Osteocyte (in vitro differentiated cells): ENCODE measurements at regions not wholly inside any gene's neighbourhood (a gene's known extent, or its start where the extent isn't known, plus 50 kb on each side); places are given as distances from the start of the nearest gene placed in this dataset.
A peak's percentile ranks its signal among the peaks of the same experiment; 100 is the strongest.

ENCODE experiments used
- DNase-seq: peaks from one replicate; pipeline ENCODE4 v3.0.0; 2021; ENCODE audit warnings: mixed read lengths; ENCODE audit not compliant: unreplicated experiment; ENCODE audit errors: extremely low spot score
- H3K27ac Mint-ChIP-seq: one replicate; pipeline ENCODE4 v1.8.0; 2021; ENCODE audit warnings: mild to moderate bottlenecking, mixed read lengths; ENCODE audit not compliant: unreplicated experiment
- H3K27me3 Mint-ChIP-seq: one replicate; pipeline ENCODE4 v1.8.0; 2021; ENCODE audit warnings: mixed read lengths; ENCODE audit not compliant: unreplicated experiment
- H3K36me3 Mint-ChIP-seq: one replicate; pipeline ENCODE4 v1.8.0; 2021; ENCODE audit warnings: mixed read lengths; ENCODE audit not compliant: unreplicated experiment
- H3K4me1 Mint-ChIP-seq: one replicate; pipeline ENCODE4 v1.8.0; 2021; ENCODE audit warnings: mixed read lengths; ENCODE audit not compliant: unreplicated experiment
- H3K4me3 Mint-ChIP-seq: one replicate; pipeline ENCODE4 v1.8.0; 2021; ENCODE audit warnings: mild to moderate bottlenecking, moderate library complexity, mixed read lengths; ENCODE audit not compliant: unreplicated experiment
- H3K9me3 Mint-ChIP-seq: one replicate; pipeline ENCODE4 v1.8.0; 2021; ENCODE audit warnings: mixed read lengths; ENCODE audit not compliant: unreplicated experiment
- TF ChIP-seq, protein P1 (sequence below): fragments of 200-600 bp; sonication (generic); IDR thresholded peaks from 2 replicates; pipeline ENCODE4 v1.5.0; 2021; ENCODE audit warnings: antibody characterized with exemption, mild to moderate bottlenecking, moderate library complexity

DNA sequence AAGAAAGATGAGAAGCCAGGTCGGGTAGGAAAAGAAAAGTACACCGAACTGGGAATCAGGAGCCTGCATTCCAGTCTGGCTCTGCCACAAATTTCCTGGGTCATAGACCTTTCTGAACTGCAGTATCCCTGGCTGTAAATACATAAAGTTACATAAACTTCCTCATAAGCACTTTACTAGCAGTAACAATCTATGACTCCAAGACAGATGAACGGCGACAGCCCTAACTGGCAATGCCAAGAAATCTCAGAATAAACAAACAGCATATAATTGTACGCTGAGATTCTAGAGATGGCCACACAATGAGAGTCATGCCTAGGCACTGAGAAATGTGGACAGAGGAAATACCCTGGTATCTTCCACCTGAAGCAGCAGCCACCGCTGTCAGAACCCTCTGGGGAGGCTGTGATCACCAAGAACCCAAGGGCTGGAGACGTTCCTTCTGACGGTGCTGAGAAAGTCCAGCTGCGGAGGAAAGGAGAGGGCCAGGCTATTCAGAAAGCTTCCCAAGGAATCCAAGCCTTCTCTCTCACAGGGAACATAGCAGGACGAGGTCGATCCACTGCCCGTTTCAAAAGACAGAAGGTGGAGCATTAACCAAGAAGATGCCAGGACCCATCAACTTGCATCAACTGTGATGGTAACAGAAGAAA is 89.3 kb upstream of the SLC66A3 start:
- TF ChIP-seq, protein P1, sequence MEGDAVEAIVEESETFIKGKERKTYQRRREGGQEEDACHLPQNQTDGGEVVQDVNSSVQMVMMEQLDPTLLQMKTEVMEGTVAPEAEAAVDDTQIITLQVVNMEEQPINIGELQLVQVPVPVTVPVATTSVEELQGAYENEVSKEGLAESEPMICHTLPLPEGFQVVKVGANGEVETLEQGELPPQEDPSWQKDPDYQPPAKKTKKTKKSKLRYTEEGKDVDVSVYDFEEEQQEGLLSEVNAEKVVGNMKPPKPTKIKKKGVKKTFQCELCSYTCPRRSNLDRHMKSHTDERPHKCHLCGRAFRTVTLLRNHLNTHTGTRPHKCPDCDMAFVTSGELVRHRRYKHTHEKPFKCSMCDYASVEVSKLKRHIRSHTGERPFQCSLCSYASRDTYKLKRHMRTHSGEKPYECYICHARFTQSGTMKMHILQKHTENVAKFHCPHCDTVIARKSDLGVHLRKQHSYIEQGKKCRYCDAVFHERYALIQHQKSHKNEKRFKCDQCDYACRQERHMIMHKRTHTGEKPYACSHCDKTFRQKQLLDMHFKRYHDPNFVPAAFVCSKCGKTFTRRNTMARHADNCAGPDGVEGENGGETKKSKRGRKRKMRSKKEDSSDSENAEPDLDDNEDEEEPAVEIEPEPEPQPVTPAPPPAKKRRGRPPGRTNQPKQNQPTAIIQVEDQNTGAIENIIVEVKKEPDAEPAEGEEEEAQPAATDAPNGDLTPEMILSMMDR = no peak
- H3K27ac Mint-ChIP-seq = no peak overlapping the region
- no peak overlapping the region for H3K4me3 Mint-ChIP-seq
- H3K4me1 Mint-ChIP-seq = no peaks in the 10 kb centered on the region
- peaks cover 36% of the 10 kb centered on the region for H3K27me3 Mint-ChIP-seq
- peaks cover 2% of the 10 kb centered on the region for H3K9me3 Mint-ChIP-seq
- peak; percentile 49 for DNase-seq
- H3K36me3 Mint-ChIP-seq = no peaks in the 10 kb centered on the region

DNA sequence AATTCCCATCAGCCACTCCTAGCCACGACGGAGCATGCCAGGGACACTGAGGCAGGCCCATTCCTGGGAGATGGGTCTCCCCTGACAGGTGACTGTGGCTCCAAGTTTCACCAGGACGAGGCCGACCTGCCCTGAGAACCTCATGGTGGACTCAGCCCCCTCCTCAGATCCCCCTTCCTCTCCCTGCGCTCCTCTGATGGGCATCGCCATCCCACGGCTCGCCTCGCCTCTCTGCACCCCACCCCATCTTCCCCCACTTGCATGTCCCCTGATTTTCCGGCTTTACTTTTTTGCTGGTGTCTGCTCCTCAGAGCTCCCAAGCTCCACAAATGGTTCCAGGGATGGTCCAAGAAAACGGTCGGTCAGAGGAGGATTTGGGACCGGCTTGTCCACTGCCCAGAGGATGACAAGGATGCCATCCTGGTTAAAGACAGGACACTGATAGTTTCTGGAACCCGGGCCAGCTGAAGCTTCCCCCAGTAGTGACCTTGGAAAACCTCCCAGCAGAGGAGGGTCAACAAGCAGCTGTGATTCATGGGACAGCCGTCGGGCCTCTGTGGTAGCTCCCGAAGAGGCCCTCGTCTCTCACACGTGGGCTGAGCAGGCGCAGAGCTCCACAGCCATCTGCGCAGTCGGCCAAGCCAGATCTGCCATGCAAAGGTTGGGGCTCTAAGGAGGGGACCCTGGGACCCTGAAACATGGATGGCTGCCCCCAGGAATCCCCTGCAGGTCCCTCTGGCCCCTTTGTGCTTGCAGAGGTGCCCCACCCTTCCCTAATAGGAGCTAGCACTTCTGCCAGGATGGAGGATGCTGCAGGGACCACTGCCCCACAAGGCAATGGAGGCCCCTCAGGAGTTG is 87.8 kb upstream of the SLC66A3 start:
- no peak overlapping the region for H3K27ac Mint-ChIP-seq
- H3K4me3 Mint-ChIP-seq = no peak overlapping the region
- H3K36me3 Mint-ChIP-seq = no peaks in the 10 kb centered on the region
- H3K4me1 Mint-ChIP-seq = no peaks in the 10 kb centered on the region
- H3K9me3 Mint-ChIP-seq = no peaks in the 10 kb centered on the region
- TF ChIP-seq, protein P1 = no peak
- H3K27me3 Mint-ChIP-seq = peaks cover 29% of the 10 kb centered on the region
- peak; percentile 76 for DNase-seq

DNA sequence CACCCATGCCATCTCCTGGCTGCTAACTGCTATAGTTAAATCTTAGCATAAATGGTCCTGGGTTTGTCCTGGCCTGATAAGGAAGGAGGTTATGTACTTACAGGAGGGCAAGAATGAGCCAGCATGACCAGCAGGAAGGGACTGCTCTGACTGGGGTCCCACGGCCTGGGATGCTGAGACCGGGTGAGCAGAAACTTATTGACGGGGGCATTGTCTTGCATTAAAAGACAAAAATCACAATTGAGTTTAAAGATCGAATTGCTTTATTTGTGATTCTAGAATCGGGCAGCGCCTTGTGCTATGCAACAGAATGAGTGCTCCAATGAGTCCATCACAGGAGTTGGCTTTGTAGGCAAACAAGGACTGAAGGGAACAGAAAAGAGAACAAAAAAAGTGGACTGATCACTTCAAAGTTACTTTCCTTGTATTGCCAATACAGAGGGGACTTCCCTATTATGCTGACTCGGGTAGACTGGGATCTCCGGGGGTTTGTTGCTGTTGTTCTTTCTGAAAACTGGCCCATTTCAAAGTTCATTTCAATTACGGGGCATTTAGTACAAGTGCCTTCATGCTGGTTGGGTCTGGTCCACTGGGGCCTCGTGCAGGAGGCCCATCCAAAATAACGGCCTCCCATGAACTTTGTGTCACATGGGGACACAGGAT is 87.1 kb upstream of the SLC66A3 start:
- peaks cover 25% of the 10 kb centered on the region for H3K27me3 Mint-ChIP-seq
- H3K9me3 Mint-ChIP-seq = no peaks in the 10 kb centered on the region
- H3K27ac Mint-ChIP-seq = no peak overlapping the region
- no peak overlapping the region for H3K4me3 Mint-ChIP-seq
- DNase-seq = peak; percentile 67
- H3K36me3 Mint-ChIP-seq = no peaks in the 10 kb centered on the region
- TF ChIP-seq, protein P1 = no peak
- H3K4me1 Mint-ChIP-seq = no peaks in the 10 kb centered on the region

DNA sequence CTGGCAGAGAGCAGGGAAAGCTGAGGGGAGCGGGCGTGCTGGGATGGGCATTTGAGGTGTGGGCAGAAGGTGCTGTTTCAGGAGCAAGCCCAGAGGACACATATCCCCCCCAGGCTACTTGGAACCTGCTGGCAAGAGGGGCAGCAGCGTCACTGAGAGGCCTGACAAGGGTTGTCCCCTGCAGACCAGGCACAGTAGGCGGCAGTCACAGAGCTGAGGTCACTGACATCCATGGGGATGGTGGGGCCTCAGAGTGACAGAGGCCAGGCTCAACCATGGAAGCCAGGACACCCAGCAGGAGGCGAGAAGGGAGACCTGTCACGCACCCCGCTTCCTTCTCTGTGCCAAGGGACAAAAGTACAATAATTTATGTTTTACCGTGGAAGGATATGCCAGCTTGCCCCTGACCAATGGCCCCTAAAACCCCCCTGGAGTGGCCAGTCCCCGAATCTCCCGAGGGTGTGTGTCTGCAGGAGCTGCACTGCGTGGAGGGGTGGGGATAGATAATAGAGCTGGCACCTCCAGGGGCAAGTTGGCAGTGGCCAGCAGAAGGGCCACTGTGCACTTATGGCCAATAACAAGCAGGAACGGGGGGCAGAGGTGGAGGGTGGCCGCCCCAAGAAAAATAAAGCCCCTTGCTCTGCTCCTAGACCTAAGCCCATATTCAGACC is 86.3 kb upstream of the SLC66A3 start:
- no peaks in the 10 kb centered on the region for H3K36me3 Mint-ChIP-seq
- DNase-seq = peak; percentile 78
- no peaks in the 10 kb centered on the region for H3K9me3 Mint-ChIP-seq
- no peaks in the 10 kb centered on the region for H3K4me1 Mint-ChIP-seq
- TF ChIP-seq, protein P1 = no peak
- H3K27ac Mint-ChIP-seq = no peak overlapping the region
- no peak overlapping the region for H3K4me3 Mint-ChIP-seq
- H3K27me3 Mint-ChIP-seq = peaks cover 20% of the 10 kb centered on the region
